Stimulated activated CD4-positive, alpha-beta T cell treated with anti-CD3 and anti-CD28 coated beads, Interleukin-12 subunit alpha, Interleukin-12 subunit beta, amount 100 ng/mL, for 4 hours (primary cell): ENCODE measurements at regions not wholly inside any gene's neighbourhood (a gene's known extent, or its start where the extent isn't known, plus 50 kb on each side); places are given as distances from the start of the nearest gene placed in this dataset.

Source experiments
- DNase-seq: peaks from one replicate; pipeline ENCODE4 v3.0.0-alpha.2; 2020

GRCh38 chr2:234592541-234592940 is 95.7 kb upstream of the ARL4C start:
- no peak for DNase-seq

DNA sequence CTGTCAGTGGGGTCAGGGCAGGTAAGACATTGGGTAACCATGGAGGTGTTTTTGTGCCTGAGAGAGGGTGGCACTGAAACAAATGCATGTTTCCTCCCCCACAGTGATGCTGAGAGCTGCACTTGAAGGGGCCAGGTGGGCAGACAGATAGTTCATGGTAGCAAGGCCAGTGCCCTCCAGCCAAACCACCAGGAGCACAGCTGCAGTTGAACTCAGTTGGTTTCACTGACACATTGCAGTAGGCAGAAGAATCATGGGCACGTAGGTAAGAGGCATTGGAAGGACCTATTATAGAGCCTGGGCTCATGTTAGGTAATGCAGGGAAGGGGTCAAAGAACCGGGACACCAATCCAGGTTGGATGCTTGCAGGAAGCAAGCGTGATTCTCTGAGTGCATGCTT is 93.2 kb upstream of the ARL4C start:
- no peak for DNase-seq

DNA sequence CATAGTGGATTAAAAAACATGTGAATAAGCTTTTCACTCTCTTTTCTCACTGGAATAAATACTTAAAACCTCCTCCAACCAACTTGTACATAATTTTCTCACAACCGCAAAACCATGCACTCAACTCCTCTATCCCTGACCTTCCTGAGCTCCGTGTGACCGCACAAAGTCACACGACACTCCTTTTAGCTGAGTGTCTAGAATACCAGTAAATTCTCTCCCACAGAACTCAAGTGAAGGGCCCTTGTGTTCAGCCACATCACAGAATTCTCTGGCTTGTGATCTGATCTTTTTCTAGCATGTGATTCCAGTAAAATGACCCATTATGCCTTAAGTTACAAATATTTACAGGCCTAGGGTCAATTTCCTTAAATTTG is 91.2 kb upstream of the ARL4C start:
- no peak for DNase-seq

DNA sequence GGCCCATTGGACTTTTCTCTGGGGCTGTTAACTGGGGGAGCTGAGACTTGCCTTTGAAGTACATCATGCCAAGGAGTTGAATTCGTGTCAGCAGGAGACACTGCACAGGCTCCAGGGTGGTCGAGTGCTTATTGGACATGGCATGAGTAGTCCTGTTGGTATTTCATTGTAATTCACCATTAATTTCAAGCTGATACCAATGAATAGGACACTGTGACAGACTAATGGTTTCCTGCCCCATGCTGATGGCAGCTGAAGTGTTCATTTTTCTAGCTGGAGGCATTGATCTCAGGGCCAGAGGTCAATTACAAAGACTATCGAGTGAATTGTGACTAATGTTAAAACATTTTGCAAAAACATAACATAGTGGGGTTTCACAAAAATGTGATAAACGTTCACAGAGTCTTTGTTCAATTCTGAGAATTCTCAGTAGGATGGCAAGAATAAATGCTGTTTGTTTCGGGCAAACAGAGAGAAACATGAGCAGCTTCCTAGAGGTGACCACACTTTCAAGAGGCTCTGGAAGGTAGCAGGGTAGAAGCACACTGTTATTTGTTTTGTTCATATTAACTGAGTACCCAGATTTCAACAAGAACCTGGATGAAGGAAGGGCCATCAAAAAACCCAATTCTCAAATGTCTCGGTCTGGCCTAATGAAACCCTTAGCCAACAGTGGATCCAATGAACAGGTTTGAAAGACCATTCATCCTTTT is 90.6 kb upstream of the ARL4C start:
- DNase-seq = no peak

DNA sequence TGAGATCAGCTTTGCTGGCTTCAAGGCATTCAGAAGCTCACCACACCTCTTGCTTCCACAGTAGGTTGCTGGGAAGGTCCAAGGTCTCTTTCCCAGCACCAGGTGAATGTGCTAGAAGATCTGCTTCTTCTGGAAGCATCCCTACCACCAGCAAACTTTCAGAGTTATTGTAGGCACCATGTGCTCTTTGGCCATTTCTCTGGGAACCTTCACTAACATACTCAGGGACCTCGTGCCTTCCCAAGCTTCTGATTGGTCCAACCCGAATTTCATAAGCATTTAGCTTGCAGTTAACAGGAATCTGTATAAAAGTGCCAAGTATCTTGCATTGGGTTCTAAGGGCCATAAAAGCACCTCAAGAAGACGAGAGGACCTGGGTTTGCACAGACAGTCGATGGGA is 86.5 kb upstream of the ARL4C start:
- DNase-seq = no peak

GRCh38 chr2:234580686-234581085 is 83.8 kb upstream of the ARL4C start:
- DNase-seq = no peak

- DNase-seq = no peak
Observed at GRCh38 chr2:234579231-234579962, 82.5 kb upstream of the ARL4C start.

- no peak for DNase-seq
Observed at GRCh38 chr2:234578389-234578788, 81.5 kb upstream of the ARL4C start.

GRCh38 chr2:234577191-234577590 is 80.3 kb upstream of the ARL4C start:
- no peak for DNase-seq

DNA sequence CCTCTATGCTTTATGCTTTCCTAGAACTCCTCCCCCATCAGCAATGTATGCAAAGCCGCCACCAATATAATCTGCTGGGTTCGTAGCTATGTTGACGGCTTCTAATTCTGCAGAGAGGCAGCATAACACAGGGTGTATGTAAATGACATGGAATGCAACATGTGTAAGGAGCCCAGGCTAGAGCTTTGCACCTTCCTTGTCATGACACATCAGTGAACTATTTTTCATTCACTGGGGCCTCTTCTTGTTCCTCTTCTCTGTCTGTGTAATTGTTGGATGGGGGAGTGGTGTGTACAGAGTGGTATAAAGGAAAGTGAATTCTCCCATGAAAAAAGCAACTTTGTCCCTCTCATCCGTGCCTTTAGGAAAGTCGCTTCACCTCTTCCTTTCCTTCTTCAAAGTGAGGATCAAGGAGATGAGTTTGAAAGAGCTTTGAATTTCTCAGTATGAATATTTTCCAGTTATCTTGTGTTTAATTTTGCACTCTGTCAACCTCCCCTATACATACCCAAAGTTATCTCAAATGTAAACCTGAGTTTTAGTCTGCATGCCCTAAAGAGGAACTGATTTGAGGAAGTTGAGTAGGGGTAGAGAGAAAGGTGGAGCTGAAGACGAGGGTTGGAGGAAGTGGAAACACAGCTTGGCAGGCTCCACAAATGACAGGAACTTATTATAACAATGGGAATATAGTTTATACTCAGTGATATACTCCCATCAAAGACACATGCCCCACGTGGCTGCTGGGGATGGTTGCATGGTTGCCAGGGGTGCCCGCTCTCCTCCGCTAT is 74.9 kb upstream of the ARL4C start:
- no peak for DNase-seq

GRCh38 chr2:234570476-234570875 is 73.6 kb upstream of the ARL4C start:
- DNase-seq = no peak

GRCh38 chr2:234569776-234570430 is 73.0 kb upstream of the ARL4C start:
- DNase-seq = no peak

GRCh38 chr2:234566622-234567021 is 69.7 kb upstream of the ARL4C start:
- DNase-seq = no peak

DNA sequence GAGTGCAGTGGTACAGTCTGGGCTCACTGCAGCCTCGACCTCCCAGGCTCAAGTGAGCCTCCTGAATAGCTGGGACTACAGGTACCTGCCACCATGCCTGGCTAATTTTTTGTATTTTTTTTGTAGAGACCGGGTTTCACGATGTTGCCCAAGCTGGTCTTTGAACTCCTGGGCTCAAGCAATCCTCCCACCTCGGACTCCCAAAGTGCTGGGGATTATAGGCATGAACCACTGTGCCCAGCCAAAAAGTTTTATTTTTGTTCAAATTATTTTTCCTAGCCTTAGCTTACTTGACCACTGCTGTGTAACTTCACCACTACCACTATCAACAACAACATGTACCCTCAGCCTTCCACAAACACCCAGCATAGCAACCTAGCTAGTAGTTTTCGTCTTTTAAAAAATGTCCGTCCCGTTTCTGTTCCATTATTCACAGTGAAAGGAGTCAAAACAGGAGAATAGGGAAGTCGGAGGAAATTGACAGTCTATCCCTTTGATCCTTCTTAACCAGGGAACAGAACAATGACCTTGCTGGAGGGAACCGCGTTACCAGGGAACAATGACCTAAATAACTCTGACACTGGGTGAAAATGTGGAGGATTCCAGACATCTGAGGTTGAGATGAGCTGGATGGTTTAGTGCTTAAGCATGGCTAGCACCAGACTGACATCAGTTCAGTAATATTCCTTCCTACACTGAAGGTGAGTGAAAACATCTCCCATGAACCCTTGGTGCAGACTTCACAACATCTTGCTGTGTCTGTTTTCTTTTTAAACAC is 69.2 kb upstream of the ARL4C start:
- no peak for DNase-seq

DNA sequence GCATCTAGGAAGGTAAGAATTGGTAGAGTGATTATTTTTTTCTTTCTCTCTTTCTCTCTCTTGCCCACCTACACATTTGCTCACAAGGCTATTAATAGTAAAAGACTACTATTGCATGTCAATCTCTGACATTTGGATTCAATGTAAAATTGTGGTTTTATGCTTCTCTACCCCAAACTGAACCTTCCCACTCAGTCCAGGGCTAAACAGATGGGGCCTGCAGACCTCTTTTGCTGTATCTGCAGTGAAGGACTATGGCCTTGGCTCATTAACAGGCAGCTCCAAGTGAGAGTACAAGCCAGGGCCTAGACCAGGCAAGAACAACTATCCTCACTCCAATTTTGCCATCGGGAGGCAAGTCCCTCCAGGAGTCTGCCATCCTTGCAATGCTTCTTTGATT is 68.3 kb upstream of the ARL4C start:
- DNase-seq = no peak

DNA sequence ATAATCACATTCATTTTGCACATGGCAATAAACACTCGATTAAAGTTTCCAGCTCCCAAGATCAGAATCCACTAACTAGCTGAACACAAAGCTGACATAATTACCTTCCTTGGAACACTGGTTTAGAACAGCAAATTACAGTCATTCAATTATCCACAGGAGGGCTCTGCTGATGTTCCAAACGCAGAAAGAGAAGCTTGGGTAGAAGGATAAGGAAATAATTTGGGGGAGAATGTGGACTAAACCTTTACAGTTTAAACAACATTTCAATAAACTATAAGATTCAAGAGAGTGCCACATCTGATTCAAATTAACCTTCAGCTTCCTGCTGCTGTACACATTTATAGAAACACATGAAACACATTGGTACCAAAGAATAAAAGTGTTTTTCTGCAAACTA is 67.8 kb upstream of the ARL4C start:
- no peak for DNase-seq

DNA sequence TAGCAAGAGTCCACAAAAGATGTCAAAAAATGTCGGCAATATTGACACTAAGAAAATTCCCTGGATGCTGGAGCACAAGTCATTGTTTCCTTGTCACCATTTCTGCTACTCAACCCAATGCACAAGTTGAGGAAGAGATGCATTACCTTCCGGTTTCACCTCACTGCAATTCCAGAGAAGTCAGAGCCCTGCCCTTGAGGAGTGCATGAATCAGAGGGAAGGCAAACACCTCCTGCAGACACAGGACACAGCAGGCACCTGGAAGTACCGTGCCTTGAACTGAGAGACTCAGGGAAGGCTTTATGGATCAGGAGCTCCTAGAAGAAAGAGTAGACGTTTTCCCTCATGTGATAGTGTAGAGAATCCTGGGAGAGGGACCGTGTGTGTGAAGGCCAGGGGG is 62.7 kb upstream of the ARL4C start:
- no peak for DNase-seq

DNA sequence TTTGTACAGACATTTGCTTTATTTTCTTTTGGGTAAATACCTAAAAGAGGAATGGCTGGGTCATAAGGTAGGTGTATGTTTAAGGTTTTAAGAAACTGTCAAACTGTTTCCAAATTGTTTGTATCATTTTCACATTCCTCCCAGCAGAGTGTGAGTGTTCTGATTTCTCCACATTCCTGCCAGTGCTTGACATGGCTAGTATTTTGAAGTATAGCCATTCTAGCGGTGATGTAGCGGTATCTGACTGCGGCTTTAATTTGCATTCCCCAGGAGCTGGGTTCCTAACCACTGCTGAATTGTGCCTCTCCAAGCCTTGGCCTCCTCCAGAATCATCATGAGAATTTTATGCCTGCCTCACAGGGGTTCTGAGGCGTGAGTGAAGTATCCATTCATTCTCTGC is 61.8 kb upstream of the ARL4C start:
- DNase-seq = no peak

GRCh38 chr2:234556848-234557573 is 60.1 kb upstream of the ARL4C start:
- no peak for DNase-seq

GRCh38 chr2:234555616-234556249 is 58.9 kb upstream of the ARL4C start:
- no peak for DNase-seq

DNA sequence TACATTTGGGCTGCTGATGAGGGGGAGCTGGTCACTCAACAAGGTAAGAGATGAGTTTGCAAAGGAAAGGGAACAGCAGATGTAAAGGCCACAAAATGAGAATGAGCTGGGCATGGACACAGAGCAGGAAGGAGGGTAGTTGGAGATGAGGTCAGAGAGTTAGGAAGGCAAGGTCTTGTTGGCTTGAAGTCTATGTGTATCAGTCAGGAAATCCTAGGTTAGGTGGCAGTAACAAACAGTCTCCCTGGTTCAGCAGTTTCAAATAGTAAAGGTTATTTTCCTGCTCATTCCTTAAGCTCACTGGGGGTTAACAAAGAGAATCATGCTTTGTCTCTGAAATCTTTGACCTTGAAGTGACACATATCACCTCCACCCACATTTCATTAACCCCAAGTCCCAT is 58.3 kb upstream of the ARL4C start:
- no peak for DNase-seq
